IMR-90 (cell line): ENCODE measurements at regions not wholly inside any gene's neighbourhood (a gene's known extent, or its start where the extent isn't known, plus 50 kb on each side); places are given as distances from the start of the nearest gene placed in this dataset.

Experiments
- ATAC-seq: fragments of 200-7000 bp; cut with Tn5 transposase; 2 replicates; pipeline ENCODE4 v1.9.1; 2020; ENCODE audit warnings: low read depth, mild to moderate bottlenecking, moderate library complexity
- BruUV-seq: library from RNA; stranded (reverse); fragments of 400-500 nt; replicated peaks from 2 replicates; lab custom pipeline; 2021; lab: Mats Ljungman, UMichigan
- CTCF ChIA-PET: fragments of 300-600 bp; formaldehyde crosslinking; extraction: SDS; loops from one replicate; lab custom pipeline; 2021; ENCODE audit warnings: antibody characterized with exemption; lab: Yijun Ruan, JAX
- POLR2A ChIA-PET: fragments of 300-600 bp; sonication (Branson Sonifier 250); formaldehyde crosslinking; loops from one replicate; lab custom pipeline; 2022; ENCODE audit warnings: antibody characterized with exemption; ENCODE audit not compliant: unreplicated experiment; lab: Charles Lee
- DNase-seq: peaks from one replicate; pipeline ENCODE4 v3.0.0; 2013
- H2AFZ ChIP-seq: replicated peaks from 2 replicates; pipeline ENCODE3; 2013; ENCODE audit warnings: low read length, mild to moderate bottlenecking; ENCODE audit not compliant: poor library complexity
- H2AK5ac ChIP-seq: 2 replicates; pipeline ENCODE4 v1.6.1; 2013; ENCODE audit warnings: low read depth, low read length, inconsistent platforms
- H2AK9ac ChIP-seq: replicated peaks from 2 replicates; pipeline ENCODE3; 2013; ENCODE audit warnings: mild to moderate bottlenecking, low read depth, low read length, moderate library complexity; ENCODE audit not compliant: poor library complexity
- H2BK120ac ChIP-seq: 2 replicates; pipeline ENCODE4 v1.6.1; 2013; ENCODE audit warnings: low read depth, low read length, inconsistent platforms
- H2BK15ac ChIP-seq: 3 replicates; pipeline ENCODE4 v1.6.1; 2013; ENCODE audit warnings: low read depth, low read length, inconsistent platforms
- H2BK20ac ChIP-seq: 2 replicates; pipeline ENCODE4 v1.6.1; 2013; ENCODE audit warnings: low read depth, mild to moderate bottlenecking, inconsistent platforms, low read length, moderate library complexity
- H2BK5ac ChIP-seq: 2 replicates; pipeline ENCODE4 v1.6.1; 2013; ENCODE audit warnings: mild to moderate bottlenecking, low read depth, low read length, inconsistent platforms; ENCODE audit not compliant: poor library complexity, severe bottlenecking
- H3K14ac ChIP-seq: replicated peaks from 2 replicates; pipeline ENCODE4 v1.6.1; 2013; ENCODE audit warnings: low read depth, low read length, inconsistent platforms
- H3K18ac ChIP-seq: 2 replicates; pipeline ENCODE4 v1.6.1; 2013; ENCODE audit warnings: low read depth, low read length, control low read depth
- H3K23ac ChIP-seq: 2 replicates; pipeline ENCODE4 v1.6.1; 2013; ENCODE audit warnings: low read depth, low read length, inconsistent platforms
- H3K27ac ChIP-seq: 2 replicates; pipeline ENCODE4 v1.5.1; 2013; ENCODE audit warnings: mild to moderate bottlenecking, control low read depth, low read length; ENCODE audit not compliant: insufficient read depth
- H3K27me3 ChIP-seq: 2 replicates; pipeline ENCODE4 v1.6.1; 2013; ENCODE audit warnings: low read length; ENCODE audit not compliant: control insufficient read depth, insufficient read depth
- H3K36me3 ChIP-seq: 2 replicates; pipeline ENCODE4 v1.6.1; 2013; ENCODE audit warnings: low read length, mixed read lengths; ENCODE audit not compliant: control insufficient read depth, insufficient read depth
- H3K4ac ChIP-seq: 2 replicates; pipeline ENCODE4 v1.6.1; 2013; ENCODE audit warnings: low read depth, low read length, inconsistent platforms
- H3K4me1 ChIP-seq: 2 replicates; pipeline ENCODE4 v1.6.1; 2013; ENCODE audit warnings: low read length, mixed read lengths; ENCODE audit not compliant: control insufficient read depth, insufficient read depth
- H3K4me2 ChIP-seq: 2 replicates; pipeline ENCODE4 v1.6.1; 2013; ENCODE audit warnings: low read depth, mild to moderate bottlenecking, control low read depth, low read length, moderate library complexity
- H3K4me3 ChIP-seq: 2 replicates; pipeline ENCODE4 v1.5.1; 2013; ENCODE audit warnings: low read depth, mild to moderate bottlenecking, control low read depth, low read length, moderate library complexity; ENCODE audit not compliant: insufficient read depth
- H3K56ac ChIP-seq: 2 replicates; pipeline ENCODE4 v1.6.1; 2013; ENCODE audit warnings: low read length, inconsistent platforms; ENCODE audit not compliant: insufficient read depth; ENCODE audit errors: extremely low read depth
- H3K79me1 ChIP-seq, 2 experiments: 2 replicates each; pipeline ENCODE4 v1.6.1; 2013; ENCODE audit warnings: low read length in 2 of 2, inconsistent platforms in 1 of 2, low read depth in 1 of 2
- H3K9ac ChIP-seq: 2 replicates; pipeline ENCODE4 v1.6.1; 2013; ENCODE audit warnings: low read depth, low read length, control low read depth
- H3K9me1 ChIP-seq: 2 replicates; pipeline ENCODE4 v1.6.1; 2013; ENCODE audit warnings: low read length, inconsistent platforms; ENCODE audit not compliant: insufficient read depth
- H3K9me3 ChIP-seq: 2 replicates; pipeline ENCODE4 v1.6.1; 2013; ENCODE audit warnings: low read length; ENCODE audit not compliant: control insufficient read depth, insufficient read depth
- H4K20me1 ChIP-seq: 2 replicates; pipeline ENCODE4 v1.6.1; 2013; ENCODE audit warnings: low read length, inconsistent platforms; ENCODE audit not compliant: insufficient read depth
- H4K5ac ChIP-seq: 2 replicates; pipeline ENCODE4 v1.6.1; 2013; ENCODE audit warnings: mild to moderate bottlenecking, low read depth, low read length, control low read depth
- H4K8ac ChIP-seq, 2 experiments: 2 replicates each; pipeline ENCODE4 v1.6.1; 2013; ENCODE audit warnings: low read depth in 2 of 2, low read length in 2 of 2, control low read depth in 1 of 2, inconsistent platforms in 1 of 2
- H4K91ac ChIP-seq: 2 replicates; pipeline ENCODE4 v1.6.1; 2013; ENCODE audit warnings: low read depth, low read length, inconsistent platforms; ENCODE audit not compliant: insufficient read depth
- BHLHE40 ChIP-seq: fragments of 150-350 bp; IDR thresholded peaks from 2 replicates; pipeline ENCODE4 v1.6.1; 2016; ENCODE audit warnings: mild to moderate bottlenecking, low read depth, low read length
- CHD1 ChIP-seq: IDR thresholded peaks from 2 replicates; pipeline ENCODE4 v1.6.1; 2012; ENCODE audit warnings: low read depth, low read length, improper control_type of control experiment
- ELK1 ChIP-seq: fragments of 150-350 bp; IDR thresholded peaks from 2 replicates; pipeline ENCODE4 v1.6.1; 2016; ENCODE audit warnings: low read depth, mild to moderate bottlenecking, low read length, moderate library complexity, borderline replicate concordance
- NFE2L2 ChIP-seq: fragments of 150-350 bp; IDR thresholded peaks from 2 replicates; pipeline ENCODE4 v1.6.1; 2016; ENCODE audit warnings: low read depth, mild to moderate bottlenecking, low read length
- RAD21 ChIP-seq: IDR thresholded peaks from 2 replicates; pipeline ENCODE4 v1.6.1; 2012; ENCODE audit warnings: low read length, improper control_type of control experiment
- dilution Hi-C: fragments of 300-500 bp; cut with HindIII; formaldehyde crosslinking; loops from one replicate; pipeline ENCODE4 v1.14.3; 2018; ENCODE audit warnings: low sequenced_read_pairs; ENCODE audit not compliant: unreplicated experiment
- in situ Hi-C: fragments of 300-500 bp; cut with MboI; formaldehyde crosslinking; loops from 3 replicates; pipeline ENCODE4 v1.14.3; 2019; ENCODE audit warnings: low sequenced_read_pairs, inconsistent platforms, mixed read lengths
- intact Hi-C: fragments of 100-400 bp; cut with micrococcal nuclease; formaldehyde crosslinking; loops from 2 replicates; pipeline ENCODE4 v1.10.0; 2022

GRCh38 chr3:22392859-22393258, 641.8 kb upstream of the ZNF385D start:
- Histone ChIP-seq H2BK5ac (no peak overlapping the region), H2BK20ac (no peak overlapping the region), H3K4ac (no peak overlapping the region), H2BK120ac (no peak overlapping the region), H2AK5ac (no peak overlapping the region), H3K9me1 (no peaks in the 10 kb centered on the region), H4K91ac (no peak overlapping the region), H4K8ac (no peak overlapping the region), H4K20me1 (no peaks in the 10 kb centered on the region), H3K27me3 (no peaks in the 10 kb centered on the region), H3K14ac (no peak overlapping the region), H3K4me2 (no peak overlapping the region), H4K5ac (no peak overlapping the region), H2AK9ac (no peak overlapping the region), H3K4me3 (no peak overlapping the region), H3K23ac (no peak overlapping the region), H3K4me1 (no peaks in the 10 kb centered on the region), H3K27ac (no peak overlapping the region), H2BK15ac (no peak overlapping the region), H3K36me3 (no peaks in the 10 kb centered on the region), H3K18ac (no peak overlapping the region), H3K56ac (no peak overlapping the region), H2AFZ (no peak overlapping the region), H3K79me1 (no peaks in the 10 kb centered on the region), H3K9me3 (no peaks in the 10 kb centered on the region), H3K9ac (no peak overlapping the region)
- dilution Hi-C loops (no loop called here), intact Hi-C loops (no loop called here), in situ Hi-C loops (no loop called here)
- no TSS peak for BruUV-seq
- ATAC-seq: no peak
- TF ChIP-seq CHD1 (no peak), ELK1 (no peak), RAD21 (no peak), BHLHE40 (no peak), NFE2L2 (no peak)
- ChIA-PET CTCF (no interaction called here), POLR2A (no interaction called here)
- DNase-seq: no peak
